ENCODE measurements at regions not wholly inside any gene's neighbourhood (a gene's known extent, or its start where the extent isn't known, plus 50 kb on each side); places are given as distances from the start of the nearest gene placed in this dataset.

- H3F3A ChIP-seq (replicated peaks; ENCODE audit: insufficient read depth) = peaks cover 8% of the 10 kb centered on the region
- H3K79me2 ChIP-seq (ENCODE audit: insufficient read depth) = no peaks in the 10 kb centered on the region
- no peaks in the 10 kb centered on the region for H3K27me3 ChIP-seq (ENCODE audit: insufficient read depth)
- TF ChIP-seq EP300 (IDR thresholded peaks at IDR 0.05; ENCODE audit: borderline replicate concordance in 1 of 2, low read depth in 1 of 2, low read length in 1 of 2) (no peak; a peak in 1 of 4 replicates), ZBTB33 (IDR thresholded peaks at IDR 0.05; ENCODE audit: borderline replicate concordance, low read depth) (no peak), TEAD4 (IDR thresholded peaks at IDR 0.05; ENCODE audit: borderline replicate concordance, insufficient read depth) (peak; percentile 36; the same call in 1 of the 2 replicates), GABPA (IDR thresholded peaks at IDR 0.05; ENCODE audit: low read depth) (no peak), JUND (IDR thresholded peaks at IDR 0.05) (0 out of 2 replicates have a peak, but pooled peaks have one; percentile 21), POLR2AphosphoS5 (IDR thresholded peaks at IDR 0.05; ENCODE audit: low read depth, low read length) (no peak), TCF12 (IDR thresholded peaks at IDR 0.05) (peak; percentile 82), EZH2phosphoT487 (IDR thresholded peaks at IDR 0.05; ENCODE audit: borderline replicate concordance, low read depth) (no peak), RXRA (IDR thresholded peaks at IDR 0.05; ENCODE audit: borderline replicate concordance, low read depth) (0 out of 2 replicates have a peak, but pooled peaks have one; percentile 17)
- H3K4me2 ChIP-seq = no peak overlapping the region
- H3K36me3 ChIP-seq (replicated peaks in 1 of 2; ENCODE audit: control insufficient read depth in 1 of 2, insufficient read depth in 2 of 2, low read length in 1 of 2) = peaks cover 0 to 3% of the 10 kb centered on the region in 2 experiments
- 68% methylated on average over 2 of the region's 2 CpGs for WGBS (ENCODE audit: low lambda C conversion rate)
- no peak for DNase-seq
- H3K9me3 ChIP-seq = no peaks in the 10 kb centered on the region
- no peak overlapping the region for H3K4me3 ChIP-seq (ENCODE audit: low read depth in 2 of 2, low read length in 1 of 2)
- H4K20me1 ChIP-seq (ENCODE audit: insufficient read depth) = no peaks in the 10 kb centered on the region
- H3K9me2 ChIP-seq = no peaks in the 10 kb centered on the region
- H3K9ac ChIP-seq = no peak overlapping the region
- H2AFZ ChIP-seq (ENCODE audit: low read depth) = no peak overlapping the region
- ChIA-PET CTCF (interaction anchor here (0.7 to 1.7 kb wide), 4 partner anchors 14 to 285 kb away, joined by 3 to 4 read pairs (median 4); no protein-coding TSS in a partner anchor), POLR2A (no interaction called here)
- no peak overlapping the region for H3K27ac ChIP-seq (ENCODE audit: low read depth in 2 of 2, low read length in 1 of 2)
- peaks cover 0 to 19% of the 10 kb centered on the region in 2 experiments for H3K4me1 ChIP-seq (ENCODE audit: control insufficient read depth in 1 of 2, insufficient read depth in 2 of 2, low read depth in 1 of 2, low read length in 1 of 2)
Measured at GRCh38 chr5:96316487-96316886, 116.6 kb downstream of the PCSK1 start.

- H3K4me1 ChIP-seq (ENCODE audit: control insufficient read depth in 1 of 2, insufficient read depth in 2 of 2, low read depth in 1 of 2, low read length in 1 of 2) = peaks cover 0 to 14% of the 10 kb centered on the region in 2 experiments; a peak in 3 of 4 replicates
- H3K9me3 ChIP-seq = peaks cover 3% of the 10 kb centered on the region
- H3K9me2 ChIP-seq = no peaks in the 10 kb centered on the region
- ChIA-PET POLR2A (no interaction called here), CTCF (interaction anchor here (0.7 to 1.7 kb wide), 3 partner anchors 22 to 285 kb away, joined by 3 to 4 read pairs (median 3); no protein-coding TSS in a partner anchor)
- no peaks in the 10 kb centered on the region for H4K20me1 ChIP-seq (ENCODE audit: insufficient read depth)
- H3F3A ChIP-seq (replicated peaks; ENCODE audit: insufficient read depth) = peaks cover 3% of the 10 kb centered on the region
- H2AFZ ChIP-seq (ENCODE audit: low read depth) = no peak overlapping the region
- H3K27me3 ChIP-seq (ENCODE audit: insufficient read depth) = no peaks in the 10 kb centered on the region
- H3K36me3 ChIP-seq (replicated peaks in 1 of 2; ENCODE audit: control insufficient read depth in 1 of 2, insufficient read depth in 2 of 2, low read length in 1 of 2) = peaks cover 0 to 7% of the 10 kb centered on the region in 2 experiments
- no peak overlapping the region for H3K4me3 ChIP-seq (ENCODE audit: low read depth in 2 of 2, low read length in 1 of 2)
- H3K79me2 ChIP-seq (ENCODE audit: insufficient read depth) = no peaks in the 10 kb centered on the region
- no peak overlapping the region for H3K9ac ChIP-seq
- H3K4me2 ChIP-seq = no peak overlapping the region
- H3K27ac ChIP-seq (ENCODE audit: low read depth in 2 of 2, low read length in 1 of 2) = no peak overlapping the region
- no peak for DNase-seq
- no peak for TF ChIP-seq RXRA (IDR thresholded peaks at IDR 0.05; ENCODE audit: borderline replicate concordance, low read depth)
- TF ChIP-seq EZH2phosphoT487 (IDR thresholded peaks at IDR 0.05; ENCODE audit: borderline replicate concordance, low read depth) = no peak
- TF ChIP-seq NRF1 (IDR thresholded peaks at IDR 0.05; ENCODE audit: low read depth, low read length) = no peak
- no peak for TF ChIP-seq CTCF (IDR thresholded peaks at IDR 0.05)
- TF ChIP-seq GABPA (IDR thresholded peaks at IDR 0.05; ENCODE audit: low read depth) = no peak
- TF ChIP-seq FOXM1 (IDR thresholded peaks at IDR 0.05; ENCODE audit: low read depth) = no peak
- no peak for TF ChIP-seq RFX5 (IDR thresholded peaks at IDR 0.05; ENCODE audit: low read length)
- TF ChIP-seq MXI1 (IDR thresholded peaks at IDR 0.05; ENCODE audit: low read depth, low read length) = no peak
- TF ChIP-seq IRF3 (IDR thresholded peaks at IDR 0.05; ENCODE audit: low read depth, low read length) = no peak
- no peak for TF ChIP-seq FOXJ3 (CRISPR knock-in tag; IDR thresholded peaks at IDR 0.05)
- TF ChIP-seq FOSL2 (IDR thresholded peaks at IDR 0.05; ENCODE audit: borderline replicate concordance, low read depth) = no peak
- no peak for TF ChIP-seq TEAD4 (IDR thresholded peaks at IDR 0.05; ENCODE audit: borderline replicate concordance, insufficient read depth)
- no peak for TF ChIP-seq TCF12 (IDR thresholded peaks at IDR 0.05)
- TF ChIP-seq, protein P1, sequence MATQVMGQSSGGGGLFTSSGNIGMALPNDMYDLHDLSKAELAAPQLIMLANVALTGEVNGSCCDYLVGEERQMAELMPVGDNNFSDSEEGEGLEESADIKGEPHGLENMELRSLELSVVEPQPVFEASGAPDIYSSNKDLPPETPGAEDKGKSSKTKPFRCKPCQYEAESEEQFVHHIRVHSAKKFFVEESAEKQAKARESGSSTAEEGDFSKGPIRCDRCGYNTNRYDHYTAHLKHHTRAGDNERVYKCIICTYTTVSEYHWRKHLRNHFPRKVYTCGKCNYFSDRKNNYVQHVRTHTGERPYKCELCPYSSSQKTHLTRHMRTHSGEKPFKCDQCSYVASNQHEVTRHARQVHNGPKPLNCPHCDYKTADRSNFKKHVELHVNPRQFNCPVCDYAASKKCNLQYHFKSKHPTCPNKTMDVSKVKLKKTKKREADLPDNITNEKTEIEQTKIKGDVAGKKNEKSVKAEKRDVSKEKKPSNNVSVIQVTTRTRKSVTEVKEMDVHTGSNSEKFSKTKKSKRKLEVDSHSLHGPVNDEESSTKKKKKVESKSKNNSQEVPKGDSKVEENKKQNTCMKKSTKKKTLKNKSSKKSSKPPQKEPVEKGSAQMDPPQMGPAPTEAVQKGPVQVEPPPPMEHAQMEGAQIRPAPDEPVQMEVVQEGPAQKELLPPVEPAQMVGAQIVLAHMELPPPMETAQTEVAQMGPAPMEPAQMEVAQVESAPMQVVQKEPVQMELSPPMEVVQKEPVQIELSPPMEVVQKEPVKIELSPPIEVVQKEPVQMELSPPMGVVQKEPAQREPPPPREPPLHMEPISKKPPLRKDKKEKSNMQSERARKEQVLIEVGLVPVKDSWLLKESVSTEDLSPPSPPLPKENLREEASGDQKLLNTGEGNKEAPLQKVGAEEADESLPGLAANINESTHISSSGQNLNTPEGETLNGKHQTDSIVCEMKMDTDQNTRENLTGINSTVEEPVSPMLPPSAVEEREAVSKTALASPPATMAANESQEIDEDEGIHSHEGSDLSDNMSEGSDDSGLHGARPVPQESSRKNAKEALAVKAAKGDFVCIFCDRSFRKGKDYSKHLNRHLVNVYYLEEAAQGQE (IDR thresholded peaks at IDR 0.05; ENCODE audit: low read depth, low read length) = no peak
- TF ChIP-seq NFIC (IDR thresholded peaks at IDR 0.05; ENCODE audit: borderline replicate concordance) = no peak
Measured at GRCh38 chr5:96316017-96316416, 117.0 kb downstream of the PCSK1 start.

All from SK-N-SH (cell line).